ENCODE measurements at regions not wholly inside any gene's neighbourhood (a gene's known extent, or its start where the extent isn't known, plus 50 kb on each side); places are given as distances from the start of the nearest gene placed in this dataset.
A peak's percentile ranks its signal among the peaks of the same experiment; 100 is the strongest.

- Histone ChIP-seq H3K27me3 (replicated peaks; ENCODE audit: insufficient read depth) (no peaks in the 10 kb centered on the region), H3K4me3 (no peak overlapping the region), H3K4me1 (replicated peaks) (no peaks in the 10 kb centered on the region), H3K36me3 (no peaks in the 10 kb centered on the region), H3K27ac (no peak overlapping the region), H3K9me3 (no peaks in the 10 kb centered on the region)
- intact Hi-C loops (cut with DNase I), result no loop called here
- WGBS, result 81% methylated on average over 1 of the region's 1 CpG
- DNase-seq (ENCODE audit: low spot score), result no peak
- no peak for TF ChIP-seq POLR2AphosphoS5 (IDR thresholded peaks at IDR 0.05)
- no peak for TF ChIP-seq CTCF (IDR thresholded peaks at IDR 0.05)
- TF ChIP-seq POLR2A (IDR thresholded peaks at IDR 0.05), result no peak
Measured at GRCh38 chr5:159463590-159464321, 133.5 kb upstream of the IL12B start.

DNA sequence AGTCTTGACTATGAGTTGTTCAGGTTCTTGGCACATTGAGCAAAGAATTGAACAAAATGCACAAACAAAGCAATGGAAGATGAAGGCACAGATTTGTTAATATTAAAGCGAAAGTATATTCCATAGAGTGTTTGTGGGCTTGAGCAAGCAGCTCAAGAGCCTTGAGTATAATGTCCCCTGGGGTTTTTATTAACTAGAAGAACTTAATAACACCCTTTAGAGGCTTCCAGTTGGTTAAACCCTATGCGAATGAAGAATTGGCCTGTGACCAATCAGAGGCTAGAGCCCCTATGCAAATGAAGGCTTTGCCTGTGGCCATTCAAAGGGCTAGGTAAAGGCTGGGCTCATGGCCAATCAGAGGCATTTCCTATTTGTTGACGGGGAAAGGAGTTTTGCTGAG, 135.3 kb upstream of the IL12B start:
- no peak for DNase-seq (ENCODE audit: low spot score)
- intact Hi-C loops (cut with DNase I), result no loop called here
- 84% methylated on average over 3 of the region's 3 CpGs for WGBS
- H3K27ac ChIP-seq, result no peak overlapping the region
- no peaks in the 10 kb centered on the region for H3K4me1 ChIP-seq (replicated peaks)
- H3K4me3 ChIP-seq, result no peak overlapping the region
- no peak for TF ChIP-seq POLR2A (IDR thresholded peaks at IDR 0.05)
- TF ChIP-seq CTCF (IDR thresholded peaks at IDR 0.05), result no peak
- no peak for TF ChIP-seq POLR2AphosphoS5 (IDR thresholded peaks at IDR 0.05)
- H3K27me3 ChIP-seq (replicated peaks; ENCODE audit: insufficient read depth), result no peaks in the 10 kb centered on the region
- H3K9me3 ChIP-seq, result no peaks in the 10 kb centered on the region
- H3K36me3 ChIP-seq, result no peaks in the 10 kb centered on the region

DNA sequence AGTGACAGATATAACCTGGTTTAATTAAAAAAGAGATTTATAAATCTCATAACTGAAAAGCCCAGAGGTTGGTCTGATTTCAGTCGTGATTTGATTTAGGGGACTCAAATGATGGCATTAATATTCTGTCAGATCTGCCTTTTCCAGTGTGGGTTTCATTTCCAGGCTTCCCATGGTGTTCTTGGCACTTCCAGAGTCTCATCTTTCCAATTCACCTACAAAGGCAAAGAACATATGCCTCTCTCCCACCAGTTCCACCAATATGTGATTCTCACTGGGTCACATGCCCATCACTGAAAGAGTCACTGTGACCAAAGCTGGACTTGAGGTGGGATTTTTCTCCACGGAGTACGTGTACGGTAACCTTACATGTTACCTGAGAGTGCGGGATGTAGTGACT, 137.4 kb upstream of the IL12B start:
- intact Hi-C loops (cut with DNase I), result no loop called here

GRCh38 chr5:159469496-159470372, 139.4 kb upstream of the IL12B start:
- Histone ChIP-seq H3K27me3 (replicated peaks; ENCODE audit: insufficient read depth) (no peaks in the 10 kb centered on the region), H3K36me3 (no peaks in the 10 kb centered on the region), H3K4me1 (replicated peaks) (no peaks in the 10 kb centered on the region), H3K27ac (no peak overlapping the region), H3K4me3 (no peak overlapping the region), H3K9me3 (no peaks in the 10 kb centered on the region)
- peak; percentile 18 for DNase-seq (ENCODE audit: low spot score)
- WGBS, result 53% methylated on average over 11 of the region's 11 CpGs
- intact Hi-C loops (cut with DNase I), result no loop called here
- TF ChIP-seq CTCF (IDR thresholded peaks at IDR 0.05) (no peak), POLR2AphosphoS5 (IDR thresholded peaks at IDR 0.05) (peak; percentile 65), POLR2A (IDR thresholded peaks at IDR 0.05) (no peak)

More for the DNA sequence above, 137.4 kb upstream of the IL12B start:
- Histone ChIP-seq H3K4me1 (replicated peaks) (no peaks in the 10 kb centered on the region), H3K9me3 (no peaks in the 10 kb centered on the region), H3K4me3 (no peak overlapping the region), H3K27ac (no peak overlapping the region), H3K27me3 (replicated peaks; ENCODE audit: insufficient read depth) (no peaks in the 10 kb centered on the region), H3K36me3 (no peaks in the 10 kb centered on the region)
- WGBS, result 90% methylated on average over 5 of the region's 5 CpGs
- no peak for DNase-seq (ENCODE audit: low spot score)
- TF ChIP-seq CTCF (IDR thresholded peaks at IDR 0.05) (no peak), POLR2AphosphoS5 (IDR thresholded peaks at IDR 0.05) (no peak), POLR2A (IDR thresholded peaks at IDR 0.05) (no peak)
